ENCODE measurements at regions not wholly inside any gene's neighbourhood (a gene's known extent, or its start where the extent isn't known, plus 50 kb on each side); places are given as distances from the start of the nearest gene placed in this dataset.

- Histone ChIP-seq H3K4me3 (no peak overlapping the region), H3K27ac (no peak overlapping the region), H3K4me2 (no peak overlapping the region), H3K9me3 (no peaks in the 10 kb centered on the region), H3K4me1 (no peaks in the 10 kb centered on the region)
- DNase-seq (ENCODE audit: low read depth in 1 of 2, low spot score in 1 of 2) = no peak
- ChIA-PET POLR2A (no interaction called here), CTCF (interaction anchor here (1.0 kb wide), 1 partner anchor 26 kb away, joined by 3 read pairs; no protein-coding TSS in a partner anchor)
- FAIRE-seq = no peak
- WGBS (ENCODE audit: missing lambda C conversion rate) = 47% methylated on average over 1 of the region's 1 CpG
- TF ChIP-seq MYC (IDR thresholded peaks at IDR 0.05; ENCODE audit: borderline replicate concordance, low read length) = no peak
- no peak for TF ChIP-seq ZSCAN20 (CRISPR knock-in tag; IDR thresholded peaks at IDR 0.05)
- no peak for TF ChIP-seq JUNB (IDR thresholded peaks at IDR 0.05)
- TF ChIP-seq HEYL (CRISPR knock-in tag; IDR thresholded peaks at IDR 0.05) = no peak
- no peak for TF ChIP-seq ESRRA (IDR thresholded peaks at IDR 0.05; ENCODE audit: borderline replicate concordance, low read length)
- TF ChIP-seq PHF8 (IDR thresholded peaks at IDR 0.05; ENCODE audit: borderline replicate concordance, low read depth) = no peak
- no peak for TF ChIP-seq RCOR1 (IDR thresholded peaks at IDR 0.05; ENCODE audit: low read depth, low read length)
- TF ChIP-seq RFX5 (IDR thresholded peaks at IDR 0.05) = no peak
- no peak for TF ChIP-seq FOXS1 (CRISPR knock-in tag; IDR thresholded peaks at IDR 0.05)
- no peak for TF ChIP-seq GATA3 (IDR thresholded peaks at IDR 0.05; ENCODE audit: borderline replicate concordance)
- no peak for ATAC-seq
Observed at GRCh38 chr7:18437101-18437500, 58.4 kb upstream of the HDAC9 start.

- 7% methylated on average over 2 of the region's 2 CpGs for WGBS (ENCODE audit: missing lambda C conversion rate)
- Histone ChIP-seq H3K4me3 (no peak overlapping the region), H3K27ac (no peak overlapping the region), H3K9me3 (no peaks in the 10 kb centered on the region), H3K4me2 (no peak overlapping the region), H3K4me1 (no peaks in the 10 kb centered on the region)
- ATAC-seq = no peak
- no peak for DNase-seq (ENCODE audit: low read depth in 1 of 2, low spot score in 1 of 2)
- ChIA-PET POLR2A (no interaction called here), CTCF (no interaction called here)
- FAIRE-seq = no peak
- TF ChIP-seq PHF8 (IDR thresholded peaks at IDR 0.05; ENCODE audit: borderline replicate concordance, low read depth) (no peak), CTCF (IDR thresholded peaks at IDR 0.05) (no peak), ZNF302 (CRISPR knock-in tag; IDR thresholded peaks at IDR 0.05) (no peak), NFE2L2 (conservative IDR thresholded peaks at IDR 0.05; ENCODE audit: low read length) (no peak), HEYL (CRISPR knock-in tag; IDR thresholded peaks at IDR 0.05) (no peak), ZSCAN20 (CRISPR knock-in tag; IDR thresholded peaks at IDR 0.05) (no peak), USF2 (IDR thresholded peaks at IDR 0.05) (no peak)
- TF ChIP-seq, protein P1, sequence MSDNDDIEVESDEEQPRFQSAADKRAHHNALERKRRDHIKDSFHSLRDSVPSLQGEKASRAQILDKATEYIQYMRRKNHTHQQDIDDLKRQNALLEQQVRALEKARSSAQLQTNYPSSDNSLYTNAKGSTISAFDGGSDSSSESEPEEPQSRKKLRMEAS (IDR thresholded peaks at IDR 0.05) = no peak
Observed at GRCh38 chr7:18440934-18441333, 54.6 kb upstream of the HDAC9 start.

DNA sequence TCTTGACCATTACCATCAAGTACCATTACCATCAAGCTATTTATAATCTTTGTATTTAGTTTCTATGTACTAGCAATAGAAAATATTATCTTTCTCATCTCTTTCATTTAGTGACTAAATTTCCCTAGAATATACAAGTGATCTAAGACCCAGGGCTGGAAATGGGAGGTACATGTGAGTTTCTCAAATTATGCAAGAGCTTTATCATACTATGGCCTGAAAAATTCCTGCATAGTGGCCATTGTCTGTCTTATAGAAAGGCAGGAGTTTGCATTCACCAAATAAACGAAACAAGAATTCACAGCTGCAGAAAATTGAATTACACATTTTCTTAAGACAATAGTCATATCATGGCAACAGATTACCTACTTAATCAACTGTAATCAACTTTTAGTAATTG lies 50.7 kb upstream of the HDAC9 start:
- ATAC-seq = no peak
- Histone ChIP-seq H3K4me1 (no peaks in the 10 kb centered on the region), H3K4me2 (no peak overlapping the region), H3K9me3 (no peaks in the 10 kb centered on the region), H3K4me3 (no peak overlapping the region), H3K27ac (no peak overlapping the region)
- CTCF ChIA-PET = no interaction called here
- TF ChIP-seq FOSB (CRISPR knock-in tag; IDR thresholded peaks at IDR 0.05) (no peak), SMC3 (IDR thresholded peaks at IDR 0.05) (no peak), RARB (CRISPR knock-in tag; IDR thresholded peaks at IDR 0.05) (no peak), EHF (CRISPR knock-in tag; IDR thresholded peaks at IDR 0.05) (no peak)
- 18% methylated on average over 1 of the region's 1 CpG for WGBS (ENCODE audit: missing lambda C conversion rate)
- no peak for FAIRE-seq
- POLR2A ChIA-PET = no interaction called here
- no peak for DNase-seq (ENCODE audit: low read depth in 1 of 2, low spot score in 1 of 2)

- CTCF ChIA-PET = no interaction called here
- POLR2A ChIA-PET = no interaction called here
- no peak for ATAC-seq
- no peaks in the 10 kb centered on the region for H3K9me3 ChIP-seq
- TF ChIP-seq ATOH8 (CRISPR knock-in tag; IDR thresholded peaks at IDR 0.05; ENCODE audit: low read depth) (no peak), CBX8 (IDR thresholded peaks at IDR 0.05) (no peak), POLR2AphosphoS2 (conservative IDR thresholded peaks at IDR 0.05; ENCODE audit: low read length) (no peak), USF2 (IDR thresholded peaks at IDR 0.05) (no peak), MAZ (IDR thresholded peaks at IDR 0.05; ENCODE audit: borderline replicate concordance, low read depth, low read length) (no peak), MYC (IDR thresholded peaks at IDR 0.05; ENCODE audit: borderline replicate concordance, low read length) (no peak), HOXB5 (CRISPR knock-in tag; IDR thresholded peaks at IDR 0.05) (no peak), ZFP36 (IDR thresholded peaks at IDR 0.05; ENCODE audit: borderline replicate concordance, partially characterized antibody) (no peak), NFE2L2 (conservative IDR thresholded peaks at IDR 0.05; ENCODE audit: low read length) (no peak), FOXS1 (CRISPR knock-in tag; IDR thresholded peaks at IDR 0.05) (no peak), NPAS2 (CRISPR knock-in tag; IDR thresholded peaks at IDR 0.05; ENCODE audit: borderline replicate concordance) (no peak), GATA3 (IDR thresholded peaks at IDR 0.05; ENCODE audit: borderline replicate concordance) (no peak), ZC3H11A (IDR thresholded peaks at IDR 0.05) (no peak), PHF8 (IDR thresholded peaks at IDR 0.05; ENCODE audit: borderline replicate concordance, low read depth) (no peak), JUN (IDR thresholded peaks at IDR 0.05) (no peak), ESRRA (IDR thresholded peaks at IDR 0.05; ENCODE audit: borderline replicate concordance, low read length) (no peak)
- no peak for DNase-seq (ENCODE audit: low read depth in 1 of 2, low spot score in 1 of 2)
- no peak overlapping the region for H3K4me3 ChIP-seq
- H3K4me1 ChIP-seq = no peaks in the 10 kb centered on the region
- FAIRE-seq = no peak
- H3K27ac ChIP-seq = no peak overlapping the region
- no peak overlapping the region for H3K4me2 ChIP-seq
- WGBS (ENCODE audit: missing lambda C conversion rate) = 42% methylated on average over 3 of the region's 3 CpGs
Observed at GRCh38 chr7:18445483-18445882, 50.1 kb upstream of the HDAC9 start.
